Lower lobe of right lung (tissue), 2 donors: ENCODE measurements at regions not wholly inside any gene's neighbourhood (a gene's known extent, or its start where the extent isn't known, plus 50 kb on each side); places are given as distances from the start of the nearest gene placed in this dataset.

Experiments used
- ATAC-seq, 2 donors: fragments of 200-7000 bp; cut with Tn5 transposase; one replicate each; pipeline ENCODE4 v1.9.1; 2020 to 2022; ENCODE audit warnings: mild to moderate bottlenecking in 2 of 2, moderate library complexity in 2 of 2
- DNase-seq: peaks from one replicate; pipeline ENCODE4 v3.0.0-alpha.2; 2020
- H3K27ac ChIP-seq: fragments of 200-600 bp; one replicate; pipeline ENCODE4 v1.8.0; 2022
- H3K27me3 ChIP-seq: fragments of 200-600 bp; one replicate; pipeline ENCODE4 v1.8.0; 2022; ENCODE audit warnings: low read depth
- H3K36me3 ChIP-seq: fragments of 200-600 bp; one replicate; pipeline ENCODE4 v1.8.0; 2022; ENCODE audit warnings: mild to moderate bottlenecking
- H3K4me1 ChIP-seq: fragments of 200-600 bp; one replicate; pipeline ENCODE4 v1.8.0; 2022
- H3K4me3 ChIP-seq: fragments of 200-600 bp; one replicate; pipeline ENCODE4 v1.8.0; 2022; ENCODE audit warnings: mild to moderate bottlenecking
- H3K9me3 ChIP-seq: fragments of 200-600 bp; one replicate; pipeline ENCODE4 v1.8.0; 2022
- CTCF ChIP-seq: fragments of 200-600 bp; IDR thresholded peaks from one replicate; pipeline ENCODE4 v1.8.0; 2022; ENCODE audit warnings: antibody characterized with exemption, mild to moderate bottlenecking
- intact Hi-C: fragments of 100-400 bp; cut with DNase I; formaldehyde crosslinking; loops from one replicate; pipeline ENCODE4 v1.11.0; 2022
- donor health status: DM: no; HTN: yes; CAD: no; lungs with severe emphysema.

DNA sequence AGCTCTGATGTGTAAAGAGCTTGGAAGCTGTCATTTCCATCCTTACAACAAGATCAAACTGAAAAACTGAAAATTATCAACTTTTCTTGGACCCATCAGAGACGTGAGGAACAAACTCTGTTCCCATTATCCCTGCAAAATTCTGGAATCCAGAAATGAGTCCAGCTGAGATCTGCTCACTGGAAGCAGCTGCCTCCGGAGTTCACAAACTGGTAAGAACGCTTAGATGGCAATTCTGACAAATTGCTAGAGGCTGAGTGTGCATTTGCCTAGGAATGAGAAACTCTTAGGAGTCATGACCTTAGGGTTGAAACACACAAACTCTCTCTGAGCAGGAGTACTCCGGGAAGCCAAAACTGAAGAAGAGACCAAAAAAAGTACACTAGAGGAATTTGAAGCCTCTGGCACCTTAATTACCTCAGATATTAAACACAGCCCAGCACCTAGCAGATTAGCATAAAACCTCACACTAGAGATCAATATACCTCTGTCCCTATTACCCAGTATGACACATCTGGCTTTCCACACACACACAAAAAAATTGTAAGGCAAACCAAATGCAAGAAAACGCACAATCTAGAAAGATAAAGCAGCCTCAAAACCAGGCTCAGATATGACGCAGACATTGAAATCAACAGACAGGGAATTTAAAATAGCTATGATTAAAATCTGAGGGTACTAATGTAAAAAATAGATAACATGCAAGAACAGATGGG is 233.5 kb upstream of the SGK1 start:
- H3K27me3 ChIP-seq: no peaks in the 10 kb centered on the region
- no peak overlapping the region for H3K27ac ChIP-seq
- no peak overlapping the region for H3K4me3 ChIP-seq
- no peaks in the 10 kb centered on the region for H3K36me3 ChIP-seq
- intact Hi-C loops: no loop called here
- peaks cover 12% of the 10 kb centered on the region for H3K4me1 ChIP-seq
- no peaks in the 10 kb centered on the region for H3K9me3 ChIP-seq
- ATAC-seq (no peak), DNase-seq (no peak)
- no peak for TF ChIP-seq CTCF

- Histone ChIP-seq H3K27ac (no peak overlapping the region), H3K36me3 (no peaks in the 10 kb centered on the region), H3K27me3 (no peaks in the 10 kb centered on the region), H3K4me3 (no peak overlapping the region), H3K4me1 (peaks cover 12% of the 10 kb centered on the region), H3K9me3 (no peaks in the 10 kb centered on the region)
- intact Hi-C loops: no loop called here
- DNase-seq (no peak), ATAC-seq (no peak)
- TF ChIP-seq CTCF: no peak
Measured at GRCh38 chr6:134550604-134551003, 232.7 kb upstream of the SGK1 start.

DNA sequence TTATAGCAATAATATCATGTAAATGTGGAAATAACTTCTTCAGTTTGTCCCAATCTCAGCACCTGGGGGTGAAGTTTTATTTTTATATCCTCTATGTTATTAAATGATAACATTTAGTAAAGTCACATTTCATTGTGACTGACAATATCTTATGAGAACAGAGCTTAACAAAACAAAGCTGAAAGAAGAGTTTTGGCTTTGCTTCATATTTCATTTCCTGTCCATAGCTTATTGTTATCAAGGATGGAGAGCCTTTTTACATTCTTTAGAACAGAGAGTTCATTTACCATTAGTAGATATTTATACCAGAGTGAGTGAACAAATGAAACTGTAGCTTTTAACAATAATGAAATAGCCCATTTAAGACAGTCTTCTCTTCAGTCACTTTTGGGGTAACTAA is 231.9 kb upstream of the SGK1 start:
- Histone ChIP-seq H3K4me1 (peaks cover 12% of the 10 kb centered on the region), H3K36me3 (no peaks in the 10 kb centered on the region), H3K27ac (no peak overlapping the region), H3K9me3 (no peaks in the 10 kb centered on the region), H3K4me3 (no peak overlapping the region), H3K27me3 (no peaks in the 10 kb centered on the region)
- intact Hi-C loops: no loop called here
- DNase-seq (no peak), ATAC-seq (no peak)
- no peak for TF ChIP-seq CTCF

DNA sequence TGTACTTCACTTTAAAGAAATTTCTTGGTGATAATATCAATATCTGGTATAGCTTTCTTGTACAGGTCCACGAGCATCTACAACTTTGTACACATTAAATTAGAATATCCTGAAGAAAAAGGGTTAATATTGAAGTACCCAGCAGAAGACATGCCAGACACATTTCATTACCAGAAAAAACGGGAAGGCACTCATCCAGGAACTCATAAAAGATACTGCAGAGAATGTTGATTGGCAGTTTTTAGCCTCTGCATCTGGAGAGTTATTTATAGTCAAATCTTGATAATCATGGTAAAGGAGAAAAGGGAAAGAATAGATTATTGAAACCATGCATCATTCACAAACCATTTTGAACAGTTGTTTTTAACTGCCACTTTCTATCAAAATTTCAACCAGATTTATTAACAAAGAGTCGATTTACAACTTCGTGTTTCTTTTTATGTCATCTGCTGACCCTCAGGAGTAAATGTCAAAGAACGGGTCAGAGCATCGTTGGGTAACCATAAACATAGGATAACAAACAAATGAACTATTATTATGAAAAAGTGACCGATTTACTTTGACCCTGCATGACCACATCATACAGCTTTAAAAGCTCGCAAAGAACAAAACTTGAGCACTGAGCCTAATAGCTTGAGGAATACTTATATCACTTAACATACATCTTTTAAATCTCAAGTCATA is 229.2 kb upstream of the SGK1 start:
- no peak overlapping the region for H3K4me3 ChIP-seq
- intact Hi-C loops: no loop called here
- no peaks in the 10 kb centered on the region for H3K9me3 ChIP-seq
- H3K27ac ChIP-seq: no peak overlapping the region
- ATAC-seq (no peak), DNase-seq (no peak)
- no peak for TF ChIP-seq CTCF
- H3K27me3 ChIP-seq: no peaks in the 10 kb centered on the region
- no peaks in the 10 kb centered on the region for H3K36me3 ChIP-seq
- peaks cover 12% of the 10 kb centered on the region for H3K4me1 ChIP-seq

- DNase-seq (no peak), ATAC-seq (peak; percentile 38 to 39)
- intact Hi-C loops: no loop called here
Measured at GRCh38 chr6:134544737-134545136, 226.8 kb upstream of the SGK1 start.

More at GRCh38 chr6:134544737-134545136, 226.8 kb upstream of the SGK1 start:
- H3K4me3 ChIP-seq: no peak overlapping the region
- TF ChIP-seq CTCF: no peak
- H3K4me1 ChIP-seq: peaks cover 6% of the 10 kb centered on the region
- no peaks in the 10 kb centered on the region for H3K36me3 ChIP-seq
- H3K27me3 ChIP-seq: no peaks in the 10 kb centered on the region
- no peaks in the 10 kb centered on the region for H3K9me3 ChIP-seq
- H3K27ac ChIP-seq: no peak overlapping the region
